ENCODE measurements at regions not wholly inside any gene's neighbourhood (a gene's known extent, or its start where the extent isn't known, plus 50 kb on each side); places are given as distances from the start of the nearest gene placed in this dataset.

DNA sequence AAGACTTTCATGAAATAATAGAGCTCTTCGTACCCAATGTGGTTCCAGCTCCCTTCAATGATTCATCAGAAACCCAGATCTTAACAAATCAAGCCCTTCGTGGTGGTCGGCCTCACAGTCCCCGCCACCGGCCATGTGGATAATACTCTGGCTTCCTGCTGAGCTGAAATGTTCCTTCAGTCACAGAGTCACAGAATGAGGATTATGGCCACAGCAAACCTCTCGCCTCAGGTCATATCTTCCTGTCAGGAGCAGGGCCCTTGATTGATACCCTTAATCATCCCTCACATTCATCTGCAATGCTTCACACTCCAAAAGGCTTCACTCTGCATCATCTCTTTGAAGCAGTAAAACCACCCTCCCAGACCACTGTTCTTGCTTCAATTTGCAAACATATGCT is 452.6 kb downstream of the OCA2 start:
- H3K4me3 ChIP-seq = no peak overlapping the region
- no peak overlapping the region for H3K27ac ChIP-seq
- TF ChIP-seq, protein P1, sequence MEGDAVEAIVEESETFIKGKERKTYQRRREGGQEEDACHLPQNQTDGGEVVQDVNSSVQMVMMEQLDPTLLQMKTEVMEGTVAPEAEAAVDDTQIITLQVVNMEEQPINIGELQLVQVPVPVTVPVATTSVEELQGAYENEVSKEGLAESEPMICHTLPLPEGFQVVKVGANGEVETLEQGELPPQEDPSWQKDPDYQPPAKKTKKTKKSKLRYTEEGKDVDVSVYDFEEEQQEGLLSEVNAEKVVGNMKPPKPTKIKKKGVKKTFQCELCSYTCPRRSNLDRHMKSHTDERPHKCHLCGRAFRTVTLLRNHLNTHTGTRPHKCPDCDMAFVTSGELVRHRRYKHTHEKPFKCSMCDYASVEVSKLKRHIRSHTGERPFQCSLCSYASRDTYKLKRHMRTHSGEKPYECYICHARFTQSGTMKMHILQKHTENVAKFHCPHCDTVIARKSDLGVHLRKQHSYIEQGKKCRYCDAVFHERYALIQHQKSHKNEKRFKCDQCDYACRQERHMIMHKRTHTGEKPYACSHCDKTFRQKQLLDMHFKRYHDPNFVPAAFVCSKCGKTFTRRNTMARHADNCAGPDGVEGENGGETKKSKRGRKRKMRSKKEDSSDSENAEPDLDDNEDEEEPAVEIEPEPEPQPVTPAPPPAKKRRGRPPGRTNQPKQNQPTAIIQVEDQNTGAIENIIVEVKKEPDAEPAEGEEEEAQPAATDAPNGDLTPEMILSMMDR (IDR thresholded peaks at IDR 0.05) = no peak
- DNase-seq (ENCODE audit: low spot score) = no peak

DNA sequence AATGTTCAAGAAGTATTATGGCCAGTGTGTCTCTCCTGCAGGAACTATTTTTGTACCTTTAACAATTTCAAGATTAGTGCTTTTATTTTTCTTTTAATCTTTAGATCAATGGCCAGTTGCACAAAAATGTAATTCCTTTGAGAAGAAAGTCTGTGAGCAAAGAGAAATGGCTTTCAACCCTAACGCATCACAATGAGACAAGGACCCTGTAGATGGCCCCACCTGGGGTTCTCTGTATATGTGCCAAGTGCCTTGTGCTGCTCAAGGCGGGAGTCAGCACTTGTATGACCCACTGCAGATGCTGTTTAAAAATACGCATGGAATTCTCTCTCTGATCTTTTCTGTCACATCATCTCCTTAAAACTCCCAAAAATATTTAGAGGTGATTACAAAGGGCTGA is 453.4 kb downstream of the OCA2 start:
- TF ChIP-seq, protein P1 (IDR thresholded peaks at IDR 0.05) = no peak
- no peak overlapping the region for H3K27ac ChIP-seq
- DNase-seq (ENCODE audit: low spot score) = no peak
- no peak overlapping the region for H3K4me3 ChIP-seq

DNA sequence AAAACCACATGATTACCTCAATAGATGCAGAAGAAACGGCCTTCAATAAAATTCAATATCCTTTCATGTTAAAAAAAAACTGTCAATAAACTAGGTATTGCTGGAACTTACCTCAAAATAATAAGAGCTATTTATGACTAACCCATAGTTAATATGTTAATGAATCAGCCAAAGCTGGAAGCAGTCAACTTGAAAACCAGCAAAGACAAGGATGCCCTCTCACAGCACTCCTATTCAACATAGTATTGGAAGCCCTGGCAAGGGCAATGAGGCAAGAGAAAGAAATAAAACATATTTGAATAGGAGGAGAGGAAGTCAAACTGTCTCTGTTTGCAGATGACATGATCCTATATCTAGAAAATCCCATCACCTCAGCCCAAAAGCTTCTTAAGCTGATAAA is 456.1 kb downstream of the OCA2 start:
- H3K4me3 ChIP-seq = no peak overlapping the region
- TF ChIP-seq, protein P1 (IDR thresholded peaks at IDR 0.05) = no peak
- no peak for DNase-seq (ENCODE audit: low spot score)
- H3K27ac ChIP-seq = no peak overlapping the region

DNA sequence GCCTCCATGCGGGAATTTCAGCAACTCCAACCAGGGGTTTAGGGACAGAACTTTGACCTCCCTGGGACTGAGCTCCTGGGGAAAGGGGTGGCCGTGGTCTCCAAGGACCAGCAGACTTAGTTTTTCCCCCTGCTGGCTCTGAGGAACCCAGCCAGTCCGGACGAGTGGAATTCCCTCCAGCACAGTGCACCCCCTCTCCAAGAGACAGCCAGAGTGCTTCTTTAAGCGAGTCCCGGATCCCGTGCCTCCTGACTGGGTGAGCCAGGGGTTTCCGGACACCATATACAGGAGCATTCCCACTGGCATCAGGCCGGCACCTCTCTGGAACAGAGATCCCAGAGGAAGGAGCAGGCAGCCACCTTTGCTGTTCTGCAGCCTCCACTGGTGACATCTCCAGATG is 459.5 kb downstream of the OCA2 start:
- Histone ChIP-seq H3K4me3 (no peak overlapping the region), H3K27ac (no peak overlapping the region)
- TF ChIP-seq, protein P1 (IDR thresholded peaks at IDR 0.05) = no peak
- no peak for DNase-seq (ENCODE audit: low spot score)

DNA sequence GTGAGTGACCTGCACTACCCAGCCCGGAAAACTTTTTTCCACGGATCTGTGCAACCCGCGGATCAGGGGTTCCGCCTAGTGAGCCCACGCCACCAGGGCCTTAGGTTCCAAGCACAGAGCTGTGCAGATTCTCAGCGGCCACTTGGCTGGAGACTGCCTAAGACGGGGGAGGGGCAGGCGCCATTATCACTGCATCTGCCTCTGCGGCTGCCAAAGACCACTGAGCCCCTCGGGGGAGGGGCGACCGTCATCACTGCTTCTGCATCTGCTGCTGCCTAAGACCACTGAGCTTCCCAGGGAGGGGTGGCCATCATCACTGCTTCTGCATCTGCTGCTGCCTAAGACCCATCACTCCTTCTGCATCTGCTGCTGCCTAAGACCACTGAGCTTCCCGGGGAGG is 460.2 kb downstream of the OCA2 start:
- DNase-seq (ENCODE audit: low spot score) = no peak
- TF ChIP-seq, protein P1 (IDR thresholded peaks at IDR 0.05) = no peak
- H3K27ac ChIP-seq = no peak overlapping the region

DNA sequence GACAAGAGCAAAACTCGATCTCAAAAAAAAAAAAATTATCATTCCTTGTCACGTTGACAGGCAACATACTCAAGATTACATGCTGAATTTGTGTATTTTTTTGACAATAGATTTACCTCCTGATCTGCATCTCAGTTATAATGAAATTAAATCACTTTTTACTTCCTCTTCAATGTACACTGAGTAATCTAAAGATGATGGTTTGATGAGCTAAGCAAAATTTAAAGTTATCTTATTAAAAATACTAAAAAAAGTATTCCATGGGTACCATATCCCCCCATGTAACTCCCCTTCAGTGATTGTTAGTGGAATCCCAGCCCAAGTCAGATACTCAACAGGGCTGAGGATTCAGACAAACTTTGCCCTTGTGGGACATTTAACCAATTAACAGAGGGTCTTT is 463.2 kb downstream of the OCA2 start:
- no peak for DNase-seq (ENCODE audit: low spot score)
- no peak overlapping the region for H3K4me3 ChIP-seq
- TF ChIP-seq, protein P1 (IDR thresholded peaks at IDR 0.05) = no peak
- H3K27ac ChIP-seq = no peak overlapping the region

More for the DNA sequence above, 460.2 kb downstream of the OCA2 start:
- H3K4me3 ChIP-seq = no peak overlapping the region

DNA sequence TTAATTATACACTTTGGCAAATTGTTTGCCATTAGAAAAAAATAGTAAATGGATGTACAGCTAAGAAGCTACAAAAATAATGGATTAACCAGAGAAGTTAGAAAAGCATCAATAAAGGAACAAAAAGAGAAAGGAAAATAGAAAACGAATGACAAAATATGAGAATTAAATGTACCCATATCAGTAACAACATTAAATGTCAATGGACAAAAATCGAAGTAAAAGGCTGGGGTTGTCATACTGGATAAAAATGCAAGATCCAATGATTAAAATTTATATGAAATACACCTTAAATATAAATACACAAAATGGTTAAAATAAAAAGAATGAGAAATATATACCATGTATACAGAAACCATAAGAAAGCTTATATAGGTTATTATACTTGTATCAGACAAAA is 470.6 kb downstream of the OCA2 start:
- no peak overlapping the region for H3K4me3 ChIP-seq
- no peak for DNase-seq (ENCODE audit: low spot score)
- TF ChIP-seq, protein P1 (IDR thresholded peaks at IDR 0.05) = no peak
- no peak overlapping the region for H3K27ac ChIP-seq

Data from coronary artery (tissue), 2 donors.